PC-3 (cell line): ENCODE measurements at regions not wholly inside any gene's neighbourhood (a gene's known extent, or its start where the extent isn't known, plus 50 kb on each side); places are given as distances from the start of the nearest gene placed in this dataset.
A peak's percentile ranks its signal among the peaks of the same experiment; 100 is the strongest.

Experiments used
- ATAC-seq: fragments of 200-7000 bp; cut with Tn5 transposase; 2 replicates; pipeline ENCODE4 v1.9.1; 2020; ENCODE audit warnings: mild to moderate bottlenecking, moderate library complexity
- BruUV-seq: library from RNA; stranded (reverse); fragments of 400-500 nt; replicated peaks from 2 replicates; lab custom pipeline; 2021; lab: Mats Ljungman, UMichigan
- CTCF ChIA-PET: fragments of 300-600 bp; sonication (Branson Sonifier 250); formaldehyde crosslinking; loops from one replicate; lab custom pipeline; 2022; ENCODE audit warnings: antibody characterized with exemption; lab: Charles Lee
- POLR2A ChIA-PET: fragments of 300-600 bp; sonication (Branson Sonifier 250); formaldehyde crosslinking; loops from one replicate; lab custom pipeline; 2022; ENCODE audit warnings: antibody characterized with exemption; ENCODE audit not compliant: unreplicated experiment; lab: Charles Lee
- DNase-seq: peaks from one replicate; pipeline ENCODE4 v3.0.0-alpha.2; 2015
- H2AFZ ChIP-seq: fragments of 300-600 bp; sonication (generic); 2 replicates; pipeline ENCODE4 v1.6.0; 2016; ENCODE audit warnings: antibody characterized with exemption, low read length
- H3F3A ChIP-seq: fragments of 300-600 bp; sonication (generic); one replicate; pipeline ENCODE4 v1.6.0; 2017; ENCODE audit warnings: antibody characterized with exemption, low read length, control low read depth, mild to moderate bottlenecking; ENCODE audit not compliant: unreplicated experiment
- H3K27ac ChIP-seq: fragments of 300-600 bp; sonication (generic); 2 replicates; pipeline ENCODE4 v1.5.1; 2016; ENCODE audit warnings: mild to moderate bottlenecking, low read length
- H3K27me3 ChIP-seq: fragments of 300-600 bp; sonication (generic); 2 replicates; pipeline ENCODE4 v1.6.1; 2016; ENCODE audit warnings: low read length, mixed read lengths
- H3K36me3 ChIP-seq: fragments of 300-600 bp; sonication (generic); 2 replicates; pipeline ENCODE4 v1.6.1; 2016; ENCODE audit warnings: low read depth, mixed run types, low read length, mixed read lengths
- H3K4me1 ChIP-seq: fragments of 300-600 bp; sonication (generic); 2 replicates; pipeline ENCODE4 v1.5.1; 2016; ENCODE audit warnings: low read length; ENCODE audit not compliant: insufficient read depth
- H3K4me2 ChIP-seq: fragments of 300-600 bp; sonication (generic); 2 replicates; pipeline ENCODE4 v1.6.0; 2016; ENCODE audit warnings: low read length
- H3K4me3 ChIP-seq: fragments of 300-600 bp; sonication (generic); 2 replicates; pipeline ENCODE4 v1.5.1; 2016; ENCODE audit warnings: mild to moderate bottlenecking, low read length, mixed read lengths
- H3K79me2 ChIP-seq: fragments of 300-600 bp; sonication (generic); 2 replicates; pipeline ENCODE4 v1.6.1; 2017; ENCODE audit warnings: low read length, mixed read lengths
- H3K9ac ChIP-seq: fragments of 300-600 bp; sonication (generic); 2 replicates; pipeline ENCODE4 v1.6.0; 2016; ENCODE audit warnings: mild to moderate bottlenecking, low read length
- H3K9me2 ChIP-seq: fragments of 300-600 bp; sonication (generic); replicated peaks from 2 replicates; pipeline ENCODE4 v1.6.1; 2016; ENCODE audit warnings: mixed run types, low read length, mixed read lengths
- H3K9me3 ChIP-seq: fragments of 300-600 bp; sonication (generic); 2 replicates; pipeline ENCODE4 v1.6.1; 2016; ENCODE audit warnings: low read length, mixed read lengths
- H4K20me1 ChIP-seq: fragments of 300-600 bp; sonication (generic); 2 replicates; pipeline ENCODE4 v1.6.1; 2016; ENCODE audit warnings: low read length, mixed read lengths
- EZH2 ChIP-seq: fragments of 300-600 bp; sonication (generic); IDR thresholded peaks from one replicate; pipeline ENCODE4 v1.6.1; 2017; ENCODE audit warnings: antibody characterized with exemption, mild to moderate bottlenecking, low read length; ENCODE audit not compliant: unreplicated experiment
- EZH2phosphoT487 ChIP-seq: fragments of 300-600 bp; sonication (generic); IDR thresholded peaks from 2 replicates; pipeline ENCODE4 v1.6.1; 2018; ENCODE audit warnings: mild to moderate bottlenecking, antibody characterized with exemption, low read length, borderline replicate concordance
- intact Hi-C: fragments of 100-400 bp; cut with micrococcal nuclease; formaldehyde crosslinking; loops from 2 replicates; pipeline ENCODE4 v1.9.0; 2023
- TF ChIP-seq, protein P1 (sequence below): fragments of 300-600 bp; sonication (generic); conservative IDR thresholded peaks from 2 replicates; pipeline ENCODE4 v1.5.1; 2017; ENCODE audit warnings: antibody characterized with exemption, low read depth, mild to moderate bottlenecking, low read length

DNA sequence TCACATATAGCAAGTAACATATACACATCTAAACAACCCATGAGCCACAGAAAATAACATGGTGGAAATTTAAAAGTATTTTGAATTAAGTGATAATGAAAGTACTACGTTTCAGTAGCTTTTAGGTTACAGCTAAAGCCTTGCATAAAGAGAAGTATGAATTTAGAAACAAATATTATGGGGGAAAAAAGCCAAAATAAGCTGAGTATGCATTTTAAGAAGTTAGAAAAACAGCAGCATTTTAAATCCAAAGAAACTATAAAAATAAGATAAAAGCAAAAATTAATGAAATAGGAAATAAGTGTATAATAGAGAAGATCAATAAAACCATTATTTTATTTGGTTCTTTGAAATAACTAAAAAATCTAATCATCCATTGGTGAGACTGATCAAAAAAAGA, 89.8 kb upstream of the ARHGEF7 start:
- Histone ChIP-seq H3F3A (no peaks in the 10 kb centered on the region), H3K4me2 (no peak overlapping the region), H3K27me3 (no peaks in the 10 kb centered on the region), H3K9me3 (peaks cover 10% of the 10 kb centered on the region; the same call in 1 of the 2 replicates), H3K9ac (no peak overlapping the region), H3K4me3 (no peak overlapping the region), H4K20me1 (no peaks in the 10 kb centered on the region), H3K4me1 (no peaks in the 10 kb centered on the region), H3K79me2 (no peaks in the 10 kb centered on the region), H3K9me2 (no peaks in the 10 kb centered on the region), H3K36me3 (no peaks in the 10 kb centered on the region), H3K27ac (no peak overlapping the region), H2AFZ (no peak overlapping the region)
- intact Hi-C loops = no loop called here
- POLR2A ChIA-PET = no interaction called here
- BruUV-seq = no TSS peak
- CTCF ChIA-PET = no interaction called here
- DNase-seq = no peak
- no peak for ATAC-seq
- TF ChIP-seq EZH2phosphoT487 (no peak), EZH2 (no peak)
- TF ChIP-seq, protein P1, sequence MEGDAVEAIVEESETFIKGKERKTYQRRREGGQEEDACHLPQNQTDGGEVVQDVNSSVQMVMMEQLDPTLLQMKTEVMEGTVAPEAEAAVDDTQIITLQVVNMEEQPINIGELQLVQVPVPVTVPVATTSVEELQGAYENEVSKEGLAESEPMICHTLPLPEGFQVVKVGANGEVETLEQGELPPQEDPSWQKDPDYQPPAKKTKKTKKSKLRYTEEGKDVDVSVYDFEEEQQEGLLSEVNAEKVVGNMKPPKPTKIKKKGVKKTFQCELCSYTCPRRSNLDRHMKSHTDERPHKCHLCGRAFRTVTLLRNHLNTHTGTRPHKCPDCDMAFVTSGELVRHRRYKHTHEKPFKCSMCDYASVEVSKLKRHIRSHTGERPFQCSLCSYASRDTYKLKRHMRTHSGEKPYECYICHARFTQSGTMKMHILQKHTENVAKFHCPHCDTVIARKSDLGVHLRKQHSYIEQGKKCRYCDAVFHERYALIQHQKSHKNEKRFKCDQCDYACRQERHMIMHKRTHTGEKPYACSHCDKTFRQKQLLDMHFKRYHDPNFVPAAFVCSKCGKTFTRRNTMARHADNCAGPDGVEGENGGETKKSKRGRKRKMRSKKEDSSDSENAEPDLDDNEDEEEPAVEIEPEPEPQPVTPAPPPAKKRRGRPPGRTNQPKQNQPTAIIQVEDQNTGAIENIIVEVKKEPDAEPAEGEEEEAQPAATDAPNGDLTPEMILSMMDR = no peak

DNA sequence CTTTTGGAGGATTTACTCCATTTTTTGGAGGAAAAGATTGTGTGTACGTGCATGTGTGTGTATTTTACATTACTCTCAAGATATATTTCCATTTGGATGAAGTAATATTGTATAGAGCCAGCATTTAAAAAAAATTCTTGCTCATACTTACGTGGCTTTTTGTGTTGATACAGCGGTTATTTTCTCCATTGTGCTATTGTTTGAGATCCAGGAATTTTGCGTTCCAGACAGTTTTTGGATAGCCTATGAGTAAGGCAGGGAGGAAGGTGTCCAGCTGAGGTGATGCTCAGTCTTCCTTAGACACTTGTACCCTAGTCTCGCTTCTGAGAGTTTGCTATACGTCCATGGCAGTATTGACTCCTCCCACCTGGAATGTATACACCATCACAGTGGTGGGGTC, 92.2 kb upstream of the ARHGEF7 start:
- Histone ChIP-seq H3K79me2 (no peaks in the 10 kb centered on the region), H3K9me2 (no peaks in the 10 kb centered on the region), H3K27ac (no peak overlapping the region), H3K9me3 (peaks cover 10% of the 10 kb centered on the region; the same call in 1 of the 2 replicates), H4K20me1 (no peaks in the 10 kb centered on the region), H3K4me3 (no peak overlapping the region), H3K27me3 (no peaks in the 10 kb centered on the region), H3K36me3 (no peaks in the 10 kb centered on the region), H3K4me2 (no peak overlapping the region), H3K4me1 (no peaks in the 10 kb centered on the region), H3K9ac (no peak overlapping the region), H2AFZ (no peak overlapping the region), H3F3A (no peaks in the 10 kb centered on the region)
- ChIA-PET CTCF (no interaction called here), POLR2A (no interaction called here)
- BruUV-seq = no TSS peak
- intact Hi-C loops = loop anchor here (5.0 kb wide), 1 partner anchor 41 kb away; no protein-coding TSS in a partner anchor
- DNase-seq (peak; percentile 39), ATAC-seq (peak; percentile 49; the same call in 1 of the 2 replicates)
- TF ChIP-seq, protein P1 = no peak
- TF ChIP-seq EZH2phosphoT487 (no peak), EZH2 (no peak)

DNA sequence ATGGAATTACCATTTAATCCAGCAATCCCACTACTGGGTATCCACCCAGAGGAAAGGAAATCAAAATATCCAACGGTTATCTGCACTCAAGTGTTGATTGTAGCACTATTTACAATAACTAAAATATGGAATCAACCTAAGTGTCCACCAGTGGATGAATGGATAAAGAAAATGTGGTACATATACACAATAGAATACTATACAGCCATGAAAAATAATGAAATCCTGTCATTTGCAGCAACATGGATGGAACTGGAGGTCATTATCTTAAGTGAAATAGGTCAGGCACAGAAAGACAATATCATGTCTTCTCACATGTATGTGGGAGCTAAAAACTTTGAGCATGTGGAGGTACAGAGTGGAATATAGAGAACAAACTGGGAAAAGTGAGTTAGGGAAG, 92.9 kb upstream of the ARHGEF7 start:
- Histone ChIP-seq H3K27ac (no peak overlapping the region), H3K27me3 (no peaks in the 10 kb centered on the region), H3K9me2 (no peaks in the 10 kb centered on the region), H3K79me2 (no peaks in the 10 kb centered on the region), H2AFZ (no peak overlapping the region), H3K4me2 (no peak overlapping the region), H3K4me3 (no peak overlapping the region), H4K20me1 (no peaks in the 10 kb centered on the region), H3K9me3 (peaks cover 10% of the 10 kb centered on the region; the same call in 1 of the 2 replicates), H3K9ac (no peak overlapping the region), H3F3A (no peaks in the 10 kb centered on the region), H3K36me3 (no peaks in the 10 kb centered on the region), H3K4me1 (no peaks in the 10 kb centered on the region)
- no peak for TF ChIP-seq EZH2phosphoT487
- TF ChIP-seq EZH2 = no peak
- TF ChIP-seq, protein P1 = no peak
- ATAC-seq = no peak
- POLR2A ChIA-PET = no interaction called here
- intact Hi-C loops = loop anchor here (5.0 kb wide), 1 partner anchor 40 kb away; no protein-coding TSS in a partner anchor
- BruUV-seq = no TSS peak
- DNase-seq = no peak
- CTCF ChIA-PET = no interaction called here
